ENCODE measurements at regions not wholly inside any gene's neighbourhood (a gene's known extent, or its start where the extent isn't known, plus 50 kb on each side); places are given as distances from the start of the nearest gene placed in this dataset.

DNA sequence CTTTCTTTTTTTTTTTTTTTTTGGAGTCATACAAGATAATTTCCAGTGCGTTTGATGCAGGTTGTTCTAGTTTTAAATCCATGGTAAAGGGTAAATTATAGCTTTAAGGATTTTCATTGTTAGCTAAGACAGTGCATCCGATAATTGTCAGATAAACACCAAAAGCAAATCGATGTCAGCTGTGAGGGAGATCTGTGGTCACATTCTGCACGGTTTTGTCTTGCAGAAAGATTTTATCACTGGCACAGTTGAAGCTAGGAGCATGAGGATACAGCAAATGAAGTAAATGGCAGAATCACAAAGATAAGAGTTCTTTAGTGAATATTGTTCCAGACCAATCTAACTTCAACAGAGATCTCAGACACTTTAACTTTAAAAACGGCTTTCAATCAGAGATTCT lies 648.8 kb upstream of the COBL start:
- no peak for ATAC-seq
- DNase-seq: no peak
- no peaks in the 10 kb centered on the region for H3K9me3 ChIP-seq
- H3K4me3 ChIP-seq: no peak overlapping the region
- no peak for TF ChIP-seq CTCF (IDR thresholded peaks at IDR 0.05)
- no peaks in the 10 kb centered on the region for H3K4me1 ChIP-seq (ENCODE audit: low read depth)
- H3K36me3 ChIP-seq (ENCODE audit: low read depth): no peaks in the 10 kb centered on the region
- intact Hi-C loops (cut with DNase I, micrococcal nuclease): no loop called here

DNA sequence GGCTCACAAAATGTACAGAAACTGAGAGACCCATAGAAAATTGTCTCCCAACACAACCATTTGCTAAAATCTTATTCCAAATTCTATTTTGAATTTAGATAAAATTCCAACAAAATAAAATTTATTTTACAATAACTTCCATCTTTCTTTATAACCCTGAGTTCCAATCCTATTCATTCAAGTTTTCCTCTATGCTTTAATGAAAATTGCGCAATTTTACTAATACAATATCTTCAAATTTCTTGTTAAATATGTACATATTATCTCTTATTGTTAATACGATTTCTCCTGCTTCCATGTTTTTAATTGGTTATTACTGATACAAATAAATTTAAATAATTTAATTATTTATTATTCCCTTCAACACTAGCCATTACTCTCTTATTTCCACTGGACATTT lies 645.2 kb upstream of the COBL start:
- ATAC-seq (no peak), DNase-seq (no peak)
- Histone ChIP-seq H3K4me3 (no peak overlapping the region), H3K4me1 (ENCODE audit: low read depth) (no peaks in the 10 kb centered on the region), H3K36me3 (ENCODE audit: low read depth) (no peaks in the 10 kb centered on the region), H3K9me3 (no peaks in the 10 kb centered on the region)
- TF ChIP-seq CTCF (IDR thresholded peaks at IDR 0.05): no peak
- intact Hi-C loops (cut with DNase I, micrococcal nuclease): no loop called here

DNA sequence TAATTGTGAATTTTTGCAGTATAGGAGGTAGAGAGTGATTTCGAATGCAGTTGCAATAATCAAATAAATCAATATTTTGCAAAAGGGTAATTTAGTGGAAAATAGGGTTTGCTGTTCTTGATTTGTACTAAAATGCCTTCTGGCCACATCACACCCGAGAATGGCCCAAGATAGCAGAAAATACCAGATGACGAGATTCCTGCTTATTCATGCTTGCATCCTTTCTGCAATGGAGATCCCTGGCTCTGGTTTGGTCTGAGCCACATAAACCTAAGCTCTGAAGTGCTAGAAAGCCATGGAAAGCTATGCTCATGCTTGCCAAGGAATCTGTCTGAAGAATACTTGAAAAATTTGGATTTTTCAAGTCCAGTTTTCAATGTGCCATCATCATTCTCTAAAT lies 634.2 kb upstream of the COBL start:
- DNase-seq: no peak
- Histone ChIP-seq H3K9me3 (no peaks in the 10 kb centered on the region), H3K36me3 (ENCODE audit: low read depth) (no peaks in the 10 kb centered on the region), H3K4me3 (no peak overlapping the region), H3K4me1 (ENCODE audit: low read depth) (no peaks in the 10 kb centered on the region)
- no peak for ATAC-seq
- no peak for TF ChIP-seq CTCF (IDR thresholded peaks at IDR 0.05)
- intact Hi-C loops (cut with DNase I, micrococcal nuclease): no loop called here

- Histone ChIP-seq H3K4me3 (no peak overlapping the region), H3K4me1 (ENCODE audit: low read depth) (no peaks in the 10 kb centered on the region), H3K36me3 (ENCODE audit: low read depth) (no peaks in the 10 kb centered on the region), H3K9me3 (no peaks in the 10 kb centered on the region)
- TF ChIP-seq CTCF (IDR thresholded peaks at IDR 0.05): no peak
- DNase-seq: no peak
- ATAC-seq: no peak
- intact Hi-C loops (cut with DNase I, micrococcal nuclease): no loop called here
These were observed 633.4 kb upstream of the COBL start for GRCh38 chr7:51949726-51950644.

- Histone ChIP-seq H3K9me3 (no peaks in the 10 kb centered on the region), H3K4me3 (no peak overlapping the region), H3K36me3 (ENCODE audit: low read depth) (no peaks in the 10 kb centered on the region), H3K4me1 (ENCODE audit: low read depth) (no peaks in the 10 kb centered on the region)
- no peak for ATAC-seq
- no peak for TF ChIP-seq CTCF (IDR thresholded peaks at IDR 0.05)
- intact Hi-C loops (cut with DNase I, micrococcal nuclease): no loop called here
- DNase-seq: no peak
These were observed 614.2 kb upstream of the COBL start for GRCh38 chr7:51930834-51931233.
